HG02759 (cell line): ENCODE measurements at regions not wholly inside any gene's neighbourhood (a gene's known extent, or its start where the extent isn't known, plus 50 kb on each side); places are given as distances from the start of the nearest gene placed in this dataset.
"Not testable (repeated sequence)": the region's sequence is repeated elsewhere in the genome, so short reads cannot be mapped to it uniquely, and the experiment has no call there.

Experiments used
- ATAC-seq: cut with Tn5 transposase; IDR thresholded peaks from one replicate; pipeline ENCODE4 v1.9.1; 2021; ENCODE audit warnings: mild to moderate bottlenecking, moderate library complexity; ENCODE audit not compliant: unreplicated experiment

GRCh38 chr13:80894917-80895316 lies 554.0 kb upstream of the SPRY2 start:
- no peak for ATAC-seq

GRCh38 chr13:80889829-80890228 lies 548.9 kb upstream of the SPRY2 start:
- no peak for ATAC-seq

GRCh38 chr13:80888390-80888789 lies 547.5 kb upstream of the SPRY2 start:
- ATAC-seq = no peak

DNA sequence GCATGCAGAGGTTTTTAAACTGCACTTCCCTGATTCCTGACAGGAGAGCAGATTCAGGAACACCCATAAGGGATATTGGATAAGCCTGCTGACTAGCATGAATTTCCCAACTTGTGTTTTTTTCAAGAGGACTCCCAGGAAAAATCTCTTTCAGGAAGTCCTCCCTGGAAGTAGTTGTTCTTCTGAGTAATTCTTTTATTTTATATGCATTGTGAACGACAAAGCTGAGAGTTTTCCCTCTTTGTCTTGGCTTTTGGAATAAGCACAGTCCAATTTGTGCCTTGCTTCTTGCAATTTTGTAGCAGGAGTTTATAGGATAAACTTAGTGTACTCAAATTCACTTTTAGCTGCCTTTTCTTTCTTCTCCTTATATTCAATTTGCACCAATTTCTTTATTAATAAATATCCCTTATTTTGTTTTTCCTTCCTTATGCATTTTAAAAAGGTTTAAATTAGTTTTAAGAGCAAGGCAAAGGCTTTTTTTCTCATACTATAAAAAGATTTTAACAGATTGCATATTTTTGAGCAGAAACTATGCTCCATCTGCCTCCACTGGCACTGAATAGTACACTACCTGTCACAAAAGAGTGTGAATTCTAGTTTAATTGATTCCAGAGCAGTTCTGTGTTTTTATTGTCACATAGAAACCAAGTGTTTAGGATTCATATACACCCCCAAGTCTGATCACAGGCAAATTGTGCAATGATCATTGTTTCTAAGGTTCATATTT lies 543.3 kb upstream of the SPRY2 start:
- no peak for ATAC-seq

- no peak for ATAC-seq
These were observed 542.6 kb upstream of the SPRY2 start for GRCh38 chr13:80883545-80883944.

DNA sequence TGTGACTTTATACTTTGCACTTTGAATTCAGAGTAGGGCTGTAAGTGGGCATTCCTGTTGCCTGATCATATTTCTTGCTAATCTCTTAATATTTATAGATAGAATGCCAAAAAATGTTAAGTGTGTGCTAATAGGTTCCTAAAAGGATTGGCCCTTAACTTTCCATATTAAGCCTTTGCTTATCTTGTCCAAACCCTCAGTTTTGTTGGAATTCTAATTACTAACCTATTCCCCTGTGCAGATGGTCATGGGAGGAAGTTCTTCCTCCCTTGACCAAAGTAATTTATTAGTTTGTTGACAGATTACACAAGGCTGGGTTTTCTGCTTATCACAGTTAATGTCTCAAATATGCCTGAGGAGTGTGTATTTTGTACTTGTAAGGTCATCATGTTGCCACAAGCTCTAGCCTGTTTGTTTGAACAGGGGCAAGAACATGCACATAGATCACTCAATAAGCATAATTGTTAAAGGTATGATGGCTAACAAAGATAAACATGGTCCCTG lies 541.1 kb upstream of the SPRY2 start:
- ATAC-seq = no peak

DNA sequence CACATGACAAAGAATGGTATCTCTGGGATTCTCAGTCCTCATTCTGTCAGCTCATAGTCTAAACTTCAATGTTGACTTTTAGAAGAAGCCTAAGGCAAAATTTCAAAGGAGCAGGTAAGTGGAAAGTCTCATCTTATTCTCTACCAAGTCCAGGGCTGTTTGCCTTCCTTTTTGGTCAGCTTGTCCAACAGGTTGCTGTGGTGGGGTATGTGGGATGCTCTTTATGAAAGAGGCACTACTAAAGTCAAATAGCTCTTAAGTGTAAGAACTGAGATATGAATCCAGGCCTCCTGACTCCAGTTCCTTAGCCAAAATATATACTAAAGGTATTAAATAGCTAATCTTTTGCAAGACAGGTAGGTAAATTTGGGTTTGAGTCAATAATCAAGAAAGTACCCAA lies 540.6 kb upstream of the SPRY2 start:
- ATAC-seq = no peak

DNA sequence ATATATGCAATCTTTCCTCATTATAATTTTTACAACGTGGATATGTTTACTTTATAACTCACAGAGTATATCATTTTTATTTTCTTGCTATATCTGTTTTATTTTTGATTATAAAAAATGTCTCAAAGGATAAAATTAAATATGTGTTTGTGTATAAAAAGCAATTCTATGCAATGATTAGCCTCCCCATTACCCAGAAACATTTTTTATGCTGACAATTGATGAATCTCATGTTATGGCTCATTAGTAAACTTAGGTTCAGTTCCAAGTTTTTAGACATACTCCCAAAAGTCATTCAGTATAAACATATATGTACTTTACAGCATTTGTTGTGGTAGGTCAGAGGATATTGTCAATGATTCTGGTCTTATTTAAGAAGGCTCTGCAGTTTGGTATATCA lies 540.1 kb upstream of the SPRY2 start:
- no peak for ATAC-seq

DNA sequence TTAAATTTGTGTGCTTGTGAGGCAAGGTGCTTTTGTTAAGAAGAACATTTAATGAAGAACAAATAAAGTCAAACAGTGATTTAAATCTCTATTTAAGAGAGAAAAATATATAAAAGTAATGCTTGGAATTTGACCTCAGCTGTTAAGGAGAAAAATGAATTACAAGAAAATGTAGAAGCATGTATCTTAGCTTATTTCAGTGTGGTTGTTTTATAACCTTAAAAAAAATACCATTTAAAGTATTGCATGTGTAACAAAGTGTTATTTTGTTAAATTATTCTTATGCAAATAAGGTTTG lies 537.0 kb upstream of the SPRY2 start:
- ATAC-seq = no peak

DNA sequence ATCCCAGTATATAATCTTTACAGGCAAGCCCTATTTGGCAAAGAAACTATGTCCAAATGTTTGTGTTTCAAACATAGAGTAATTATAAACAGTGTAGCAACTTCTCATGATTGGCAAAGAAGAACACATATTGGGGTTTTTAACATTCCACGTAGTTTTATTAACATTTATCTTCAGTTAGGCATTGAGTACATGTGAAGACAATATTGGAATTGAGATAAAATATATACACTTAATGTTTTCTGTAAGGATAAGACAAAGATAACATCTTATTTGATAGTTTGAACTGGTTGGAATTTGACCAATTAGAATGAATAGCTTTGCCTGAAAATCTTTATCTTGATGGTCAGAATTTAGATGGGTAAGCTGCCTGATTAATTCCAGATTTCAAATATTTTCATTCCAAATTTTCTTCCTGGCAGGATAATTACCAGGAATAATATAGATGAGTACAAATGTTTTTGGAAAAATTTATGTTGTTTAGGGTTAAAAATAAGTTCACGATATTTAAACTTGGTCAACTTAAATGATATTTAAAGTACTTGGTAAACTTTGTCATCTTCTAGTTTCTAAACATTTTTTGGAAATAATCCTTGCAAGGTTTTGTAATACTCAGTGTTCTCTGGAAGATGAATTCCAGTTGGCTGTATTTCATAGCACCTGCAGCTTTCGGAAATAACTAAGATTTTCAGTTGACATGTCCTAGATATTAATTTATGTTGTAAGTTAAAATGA lies 536.5 kb upstream of the SPRY2 start:
- ATAC-seq = no peak

DNA sequence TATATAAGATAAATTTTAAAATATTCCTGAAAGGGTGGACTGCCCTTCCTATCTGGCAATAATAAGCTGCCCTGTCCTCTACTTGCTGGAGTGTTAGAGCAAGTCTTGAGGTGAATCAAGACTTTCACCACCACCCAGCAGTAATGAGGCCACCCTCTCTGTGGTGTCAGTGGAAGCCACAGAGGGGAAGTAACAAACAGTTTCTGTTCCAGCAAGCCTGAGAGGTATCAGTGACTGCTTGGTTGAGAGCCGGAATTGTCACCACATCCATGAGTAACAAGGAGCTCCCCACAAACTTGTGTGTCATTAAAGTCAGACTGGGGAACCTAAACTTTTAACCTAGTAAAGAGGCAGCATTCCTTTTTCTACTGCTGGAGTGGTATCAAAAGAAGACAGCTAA lies 532.7 kb upstream of the SPRY2 start:
- no peak for ATAC-seq

DNA sequence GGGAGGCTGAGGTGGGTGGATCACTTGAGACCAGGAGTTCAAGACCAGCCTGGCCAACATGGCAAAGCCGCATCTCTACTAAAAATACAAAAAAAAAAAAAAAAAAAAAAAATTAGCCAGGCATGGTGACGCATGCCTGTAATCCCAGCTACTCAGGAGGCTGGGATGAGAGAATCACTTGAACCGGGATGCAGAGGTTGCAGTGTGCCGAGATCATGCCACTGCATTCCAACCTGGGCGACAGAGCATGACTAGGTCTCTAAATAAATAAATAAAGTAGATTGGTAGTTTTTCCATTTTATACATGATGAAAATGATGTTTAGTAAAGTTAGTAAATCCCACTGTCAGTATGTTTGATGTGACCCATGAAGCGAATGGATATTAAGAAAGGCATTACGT lies 531.0 kb upstream of the SPRY2 start:
- not testable (repeated sequence) for ATAC-seq

DNA sequence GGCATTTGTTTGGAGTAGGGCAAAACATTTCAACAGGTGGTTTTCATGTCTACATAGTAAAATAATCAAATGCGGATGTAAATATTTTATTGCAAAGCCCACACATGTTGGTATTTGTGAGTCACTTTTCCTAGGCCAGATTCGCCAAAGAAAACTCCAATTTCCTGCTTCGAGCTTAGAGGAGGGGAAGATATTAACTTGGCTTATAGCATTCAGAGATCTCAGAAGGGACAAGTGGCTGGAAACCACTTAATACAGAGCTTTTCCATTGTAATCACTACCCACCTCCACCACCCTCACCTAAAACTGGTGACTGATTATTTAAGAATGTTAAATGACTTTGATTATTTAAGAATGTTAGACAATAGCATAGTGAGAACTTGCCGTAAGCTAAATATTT lies 530.6 kb upstream of the SPRY2 start:
- no peak for ATAC-seq

- ATAC-seq = no peak
These were observed 529.3 kb upstream of the SPRY2 start for GRCh38 chr13:80870186-80870585.

DNA sequence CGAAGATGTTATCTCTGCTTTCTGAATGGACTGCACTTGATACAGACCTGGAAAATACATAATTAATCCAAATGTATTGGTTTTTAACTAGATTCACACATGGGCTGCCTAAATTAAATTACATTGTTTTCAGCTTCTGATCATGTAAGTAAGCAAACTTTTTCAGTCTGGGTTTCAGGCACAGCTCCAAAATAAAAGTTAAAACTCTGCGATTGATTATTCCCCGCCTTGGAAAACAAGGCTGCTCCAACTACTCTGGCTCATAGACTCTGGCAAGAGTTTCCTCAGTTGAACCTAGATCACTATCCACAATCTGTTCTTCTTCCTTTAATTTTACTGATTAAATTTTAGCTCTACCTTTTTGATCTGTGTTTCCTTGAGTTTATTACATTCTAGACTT lies 526.0 kb upstream of the SPRY2 start:
- ATAC-seq = no peak

GRCh38 chr13:80865329-80865728 lies 524.4 kb upstream of the SPRY2 start:
- ATAC-seq = no peak

DNA sequence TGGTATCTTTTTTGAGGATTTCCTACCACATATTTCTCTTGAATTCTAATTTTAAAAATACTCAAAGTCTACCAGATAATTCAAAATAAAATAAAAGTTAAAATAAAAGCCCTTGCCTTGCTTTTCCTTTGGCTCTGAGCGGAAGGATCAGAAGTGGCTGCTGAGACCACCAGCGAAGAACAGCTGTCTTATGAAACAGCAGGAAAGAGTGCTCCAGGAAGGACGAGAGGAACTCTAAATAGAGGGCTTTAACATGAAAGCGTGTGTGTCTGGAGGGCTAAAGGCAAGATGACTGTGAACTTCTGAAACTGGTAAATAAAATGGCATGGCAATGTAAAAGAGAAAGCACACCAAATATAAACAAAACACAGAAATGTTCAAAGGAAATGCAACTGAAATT lies 521.5 kb upstream of the SPRY2 start:
- no peak for ATAC-seq

- no peak for ATAC-seq
These were observed 519.9 kb upstream of the SPRY2 start for GRCh38 chr13:80860845-80861244.

DNA sequence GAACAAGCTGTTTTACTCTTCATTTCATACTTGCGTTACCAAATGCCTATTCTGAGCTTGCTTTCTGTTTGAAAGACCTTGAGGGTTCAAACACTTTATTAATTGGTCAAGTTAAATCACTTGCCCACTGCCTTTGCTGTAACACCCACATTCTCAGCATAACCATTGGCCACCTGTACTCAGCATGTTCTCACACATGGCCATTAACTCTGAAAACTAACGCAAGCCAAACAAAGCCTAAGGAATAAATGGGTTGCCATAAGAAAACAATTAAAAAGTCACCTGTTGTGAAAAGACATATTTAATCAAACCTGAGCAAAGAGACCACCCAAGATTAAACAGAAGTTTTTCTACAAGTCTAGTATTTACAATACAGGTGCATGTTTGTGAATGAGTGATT lies 517.2 kb upstream of the SPRY2 start:
- ATAC-seq = no peak

- no peak for ATAC-seq
These were observed 516.4 kb upstream of the SPRY2 start for GRCh38 chr13:80857321-80857720.

- ATAC-seq = no peak
These were observed 509.8 kb upstream of the SPRY2 start for GRCh38 chr13:80850771-80851170.

DNA sequence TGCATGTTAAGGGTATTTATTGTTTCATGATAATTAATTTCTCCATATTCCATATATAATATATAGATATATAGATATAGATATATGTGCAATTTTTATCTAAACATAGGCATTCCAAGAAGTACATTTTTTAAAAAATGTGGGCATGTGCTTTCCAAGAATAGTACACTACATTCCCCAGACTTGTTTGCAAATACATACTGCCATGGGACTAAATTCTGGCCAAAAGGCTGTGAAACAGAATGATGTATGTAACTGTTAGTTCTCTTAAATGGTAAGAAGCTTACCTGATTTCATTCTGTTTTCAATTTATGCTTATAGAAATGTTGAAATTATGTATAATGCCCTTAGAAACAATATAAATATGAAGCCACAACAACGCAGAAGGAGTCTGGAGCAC lies 503.2 kb upstream of the SPRY2 start:
- no peak for ATAC-seq

DNA sequence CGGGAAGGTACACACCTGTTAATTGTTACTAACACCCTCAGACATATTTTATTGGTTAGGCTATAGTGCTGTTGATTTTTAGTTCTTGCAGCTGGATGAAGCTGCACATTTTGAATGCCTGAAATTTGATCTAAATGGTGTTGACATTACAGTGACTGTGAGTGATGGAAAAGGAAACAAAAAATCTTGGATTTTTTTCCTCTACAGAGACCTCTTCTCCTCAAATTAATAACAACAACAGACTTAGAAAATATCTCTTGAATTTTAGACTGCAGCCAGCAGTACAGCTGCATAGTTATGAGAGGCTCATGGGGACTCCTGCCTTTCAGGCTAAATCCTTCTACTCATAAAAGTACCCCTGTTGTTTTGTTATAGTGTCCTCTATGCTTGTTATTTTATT lies 500.5 kb upstream of the SPRY2 start:
- no peak for ATAC-seq
